BJ (cell line): ENCODE measurements at regions not wholly inside any gene's neighbourhood (a gene's known extent, or its start where the extent isn't known, plus 50 kb on each side); places are given as distances from the start of the nearest gene placed in this dataset.

Source experiments
- CTCF ChIA-PET: fragments of 350-600 bp; formaldehyde crosslinking; extraction: SDS; loops from one replicate; lab custom pipeline; 2021; ENCODE audit warnings: antibody characterized with exemption, inconsistent platforms; lab: Yijun Ruan, JAX
- POLR2A ChIA-PET: fragments of 300-600 bp; sonication (Branson Sonifier 250); formaldehyde crosslinking; extraction: SDS; loops from one replicate; lab custom pipeline; 2021; ENCODE audit warnings: antibody characterized with exemption; lab: Charles Lee
- DNase-seq: peaks from one replicate; pipeline ENCODE4 v3.0.0-alpha.2; 2011; ENCODE audit warnings: low read depth
- H3K27me3 ChIP-seq: 2 replicates; pipeline ENCODE4 v1.6.0; 2011; ENCODE audit warnings: low read length; ENCODE audit not compliant: control insufficient read depth, insufficient read depth
- H3K36me3 ChIP-seq: 2 replicates; pipeline ENCODE4 v1.5.1; 2011; ENCODE audit warnings: low read length; ENCODE audit not compliant: control insufficient read depth, insufficient read depth
- H3K4me3 ChIP-seq: 2 replicates; pipeline ENCODE4 v1.5.1; 2011; ENCODE audit warnings: low read depth, mild to moderate bottlenecking, control low read depth, low read length
- TF ChIP-seq, protein P1 (sequence below): IDR thresholded peaks from 2 replicates; pipeline ENCODE4 v1.5.1; 2011; ENCODE audit warnings: low read depth, mild to moderate bottlenecking, control low read depth, inconsistent platforms, low read length, moderate library complexity; ENCODE audit not compliant: insufficient read depth

- TF ChIP-seq, protein P1, sequence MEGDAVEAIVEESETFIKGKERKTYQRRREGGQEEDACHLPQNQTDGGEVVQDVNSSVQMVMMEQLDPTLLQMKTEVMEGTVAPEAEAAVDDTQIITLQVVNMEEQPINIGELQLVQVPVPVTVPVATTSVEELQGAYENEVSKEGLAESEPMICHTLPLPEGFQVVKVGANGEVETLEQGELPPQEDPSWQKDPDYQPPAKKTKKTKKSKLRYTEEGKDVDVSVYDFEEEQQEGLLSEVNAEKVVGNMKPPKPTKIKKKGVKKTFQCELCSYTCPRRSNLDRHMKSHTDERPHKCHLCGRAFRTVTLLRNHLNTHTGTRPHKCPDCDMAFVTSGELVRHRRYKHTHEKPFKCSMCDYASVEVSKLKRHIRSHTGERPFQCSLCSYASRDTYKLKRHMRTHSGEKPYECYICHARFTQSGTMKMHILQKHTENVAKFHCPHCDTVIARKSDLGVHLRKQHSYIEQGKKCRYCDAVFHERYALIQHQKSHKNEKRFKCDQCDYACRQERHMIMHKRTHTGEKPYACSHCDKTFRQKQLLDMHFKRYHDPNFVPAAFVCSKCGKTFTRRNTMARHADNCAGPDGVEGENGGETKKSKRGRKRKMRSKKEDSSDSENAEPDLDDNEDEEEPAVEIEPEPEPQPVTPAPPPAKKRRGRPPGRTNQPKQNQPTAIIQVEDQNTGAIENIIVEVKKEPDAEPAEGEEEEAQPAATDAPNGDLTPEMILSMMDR = no peak
- no peak for DNase-seq
- peaks cover 3% of the 10 kb centered on the region; the same call in 1 of the 2 replicates for H3K27me3 ChIP-seq
- H3K36me3 ChIP-seq = no peaks in the 10 kb centered on the region
- ChIA-PET POLR2A (no interaction called here), CTCF (no interaction called here)
- H3K4me3 ChIP-seq = no peak overlapping the region
Measured at GRCh38 chr11:119852741-119853140, 123.7 kb upstream of the NECTIN1 start.

GRCh38 chr11:119850822-119851409 is 121.9 kb upstream of the NECTIN1 start:
- H3K4me3 ChIP-seq = no peak overlapping the region
- POLR2A ChIA-PET = no interaction called here
- TF ChIP-seq, protein P1 = no peak
- no peaks in the 10 kb centered on the region for H3K27me3 ChIP-seq
- DNase-seq = no peak
- H3K36me3 ChIP-seq = no peaks in the 10 kb centered on the region
- CTCF ChIA-PET = no interaction called here

DNA sequence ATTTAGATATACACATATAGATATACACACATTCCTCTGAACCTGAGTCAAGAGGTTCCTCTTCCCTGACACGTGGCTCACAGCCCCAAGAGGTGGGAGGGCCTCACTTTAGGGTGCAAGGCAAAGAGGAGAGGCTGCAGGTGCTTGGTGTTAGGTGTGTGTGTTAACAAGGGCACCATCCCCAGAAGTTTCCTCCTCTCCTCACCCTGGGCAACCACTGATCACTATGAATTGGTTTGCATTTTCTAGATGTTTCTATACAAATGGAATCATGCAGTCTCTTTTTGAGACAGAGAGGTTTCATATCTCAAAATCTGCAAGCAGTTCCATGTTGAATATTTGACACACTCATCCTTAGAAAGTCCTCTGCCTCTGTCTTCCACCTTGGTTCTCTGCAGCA is 120.9 kb upstream of the NECTIN1 start:
- no peak for DNase-seq
- no peaks in the 10 kb centered on the region for H3K27me3 ChIP-seq

DNA sequence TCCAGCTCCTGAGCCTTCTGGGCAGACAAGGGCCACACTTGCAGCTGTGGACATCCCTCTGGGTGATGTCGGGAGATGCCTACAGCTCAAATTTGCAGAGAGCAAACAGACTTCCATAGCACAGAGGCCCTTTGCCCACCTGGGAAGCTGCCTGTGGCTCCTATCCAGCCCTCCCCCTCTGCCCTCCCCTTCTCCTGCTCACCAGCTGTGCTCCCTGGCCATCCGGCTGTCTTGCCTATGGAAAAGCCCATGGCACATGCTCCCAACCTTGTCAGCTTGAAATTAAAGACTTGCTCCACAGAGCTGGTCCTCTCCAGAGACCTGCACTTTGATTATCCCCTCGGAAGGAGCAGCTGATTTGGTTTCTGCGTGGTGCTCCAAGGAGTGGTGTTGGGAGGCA is 118.9 kb upstream of the NECTIN1 start:
- Histone ChIP-seq H3K27me3 (no peaks in the 10 kb centered on the region), H3K4me3 (no peak overlapping the region), H3K36me3 (no peaks in the 10 kb centered on the region)
- ChIA-PET CTCF (no interaction called here), POLR2A (no interaction called here)
- TF ChIP-seq, protein P1 = no peak
- no peak for DNase-seq

More for the DNA sequence above, 120.9 kb upstream of the NECTIN1 start:
- TF ChIP-seq, protein P1 = no peak
- ChIA-PET POLR2A (no interaction called here), CTCF (no interaction called here)
- no peaks in the 10 kb centered on the region for H3K36me3 ChIP-seq
- no peak overlapping the region for H3K4me3 ChIP-seq

- H3K36me3 ChIP-seq = no peaks in the 10 kb centered on the region
- no peak for DNase-seq
- H3K27me3 ChIP-seq = no peaks in the 10 kb centered on the region
- TF ChIP-seq, protein P1 = no peak
- ChIA-PET POLR2A (no interaction called here), CTCF (no interaction called here)
- H3K4me3 ChIP-seq = no peak overlapping the region
Measured at GRCh38 chr11:119846374-119846773, 117.4 kb upstream of the NECTIN1 start.
